SK-N-SH (cell line): ENCODE measurements at regions not wholly inside any gene's neighbourhood (a gene's known extent, or its start where the extent isn't known, plus 50 kb on each side); places are given as distances from the start of the nearest gene placed in this dataset.

Source experiments
- CTCF ChIA-PET: fragments of 300-600, 350-600 bp; formaldehyde crosslinking; extraction: SDS; loops from one replicate; lab custom pipeline; 2021; lab: Yijun Ruan, JAX
- POLR2A ChIA-PET: fragments of 350-600 bp; sonication (Branson Sonifier 250); formaldehyde crosslinking; extraction: SDS; loops from one replicate; lab custom pipeline; 2020; ENCODE audit warnings: antibody characterized with exemption, inconsistent platforms; lab: Yijun Ruan, JAX
- DNase-seq: peaks from one replicate; pipeline ENCODE4 v3.0.0; 2012
- H2AFZ ChIP-seq: fragments of 200-600 bp; sonication (generic); 2 replicates; pipeline ENCODE4 v1.8.1; 2016; ENCODE audit warnings: antibody characterized with exemption, mild to moderate bottlenecking, low read depth
- H3F3A ChIP-seq: fragments of 200-600 bp; sonication (generic); replicated peaks from 2 replicates; pipeline ENCODE3; 2016; ENCODE audit warnings: antibody characterized with exemption, mild to moderate bottlenecking; ENCODE audit not compliant: insufficient read depth
- H3K27ac ChIP-seq, 2 experiments: fragments of 200-500 bp in 1 of 2; fragments of 200-600 bp in 1 of 2; sonication (Bioruptor generic) in 1 of 2; sonication (generic), shearing (Covaris generic) in 1 of 2; 2 replicates each; pipeline versions ENCODE4 v1.5.1 to v1.6.1; 2014 to 2016; ENCODE audit warnings: low read depth in 2 of 2, inconsistent platforms in 1 of 2, low read length in 1 of 2, mild to moderate bottlenecking in 1 of 2, mixed read lengths in 1 of 2
- H3K27me3 ChIP-seq: fragments of 200-600 bp; sonication (generic), shearing (Covaris generic); 2 replicates; pipeline ENCODE4 v1.6.1; 2016; ENCODE audit warnings: mixed run types; ENCODE audit not compliant: insufficient read depth
- H3K36me3 ChIP-seq, 2 experiments: fragments of 200-500 bp in 1 of 2; fragments of 200-600 bp in 1 of 2; sonication (Bioruptor generic) in 1 of 2; sonication (generic) in 1 of 2; replicated peaks in 1 of 2; 2 replicates each; pipeline versions ENCODE3 to v1.5.1; 2014 to 2016; ENCODE audit warnings: low read length in 1 of 2, mild to moderate bottlenecking in 1 of 2; ENCODE audit not compliant: insufficient read depth in 2 of 2, control insufficient read depth in 1 of 2
- H3K4me1 ChIP-seq, 2 experiments: fragments of 200-500 bp in 1 of 2; fragments of 200-600 bp in 1 of 2; sonication (Bioruptor generic) in 1 of 2; sonication (generic), shearing (Covaris generic) in 1 of 2; 2 replicates each; pipeline versions ENCODE4 v1.5.1 to v1.6.1; 2014 to 2016; ENCODE audit warnings: low read depth in 1 of 2, low read length in 1 of 2, mixed run types in 1 of 2; ENCODE audit not compliant: insufficient read depth in 2 of 2, control insufficient read depth in 1 of 2
- H3K4me2 ChIP-seq: fragments of 200-600 bp; sonication (generic), shearing (Covaris generic); 2 replicates; pipeline ENCODE4 v1.6.1; 2017; ENCODE audit warnings: mixed run types
- H3K4me3 ChIP-seq, 2 experiments: fragments of 200-500 bp in 1 of 2; fragments of 200-600 bp in 1 of 2; sonication (Bioruptor generic) in 1 of 2; sonication (generic), shearing (Covaris generic) in 1 of 2; 2 replicates each; pipeline versions ENCODE4 v1.5.1 to v1.8.1; 2014 to 2016; ENCODE audit warnings: low read depth in 2 of 2, inconsistent platforms in 1 of 2, low read length in 1 of 2, mild to moderate bottlenecking in 1 of 2, mixed read lengths in 1 of 2, moderate library complexity in 1 of 2
- H3K79me2 ChIP-seq: fragments of 200-600 bp; sonication (generic); 2 replicates; pipeline ENCODE4 v1.8.1; 2017; ENCODE audit warnings: mild to moderate bottlenecking; ENCODE audit not compliant: insufficient read depth
- H3K9ac ChIP-seq: fragments of 200-600 bp; sonication (generic); 2 replicates; pipeline ENCODE4 v1.6.1; 2017; ENCODE audit warnings: mixed run types
- H3K9me2 ChIP-seq: fragments of 200-600 bp; sonication (generic); 2 replicates; pipeline ENCODE4 v1.6.1; 2017; ENCODE audit warnings: mixed run types
- H3K9me3 ChIP-seq: fragments of 200-600 bp; sonication (generic); 2 replicates; pipeline ENCODE4 v1.6.1; 2017; ENCODE audit warnings: mixed run types, mild to moderate bottlenecking, moderate library complexity
- H4K20me1 ChIP-seq: fragments of 200-600 bp; sonication (generic); 2 replicates; pipeline ENCODE4 v1.6.1; 2017; ENCODE audit warnings: mild to moderate bottlenecking, mixed run types; ENCODE audit not compliant: insufficient read depth
- CHD2 ChIP-seq: fragments of 150-350 bp; IDR thresholded peaks from 2 replicates; pipeline ENCODE4 v1.6.1; 2018; ENCODE audit warnings: low read length; ENCODE audit not compliant: partially characterized antibody
- FOSL2 ChIP-seq: IDR thresholded peaks from 2 replicates; pipeline ENCODE4 v1.4.0; 2012; ENCODE audit warnings: low read depth, mild to moderate bottlenecking, moderate library complexity, borderline replicate concordance
- FOXJ3 ChIP-seq: sonication (generic); formaldehyde crosslinking; IDR thresholded peaks from 2 replicates; pipeline ENCODE4 v1.5.1; 2020; ENCODE audit warnings: mild to moderate bottlenecking, missing genetic modification reagents
- FOXM1 ChIP-seq: IDR thresholded peaks from 2 replicates; pipeline ENCODE4 v1.4.0; 2012; ENCODE audit warnings: low read depth, mild to moderate bottlenecking
- GABPA ChIP-seq: IDR thresholded peaks from 2 replicates; pipeline ENCODE4 v1.4.0; 2012; ENCODE audit warnings: low read depth, mild to moderate bottlenecking
- GATA2 ChIP-seq: sonication (generic); formaldehyde crosslinking; IDR thresholded peaks from 2 replicates; pipeline ENCODE4 v1.5.0; 2020; ENCODE audit warnings: mild to moderate bottlenecking, missing genetic modification reagents
- MEF2A ChIP-seq: IDR thresholded peaks from 2 replicates; pipeline ENCODE4 v1.4.0; 2012; ENCODE audit warnings: low read depth, borderline replicate concordance
- NFIC ChIP-seq: IDR thresholded peaks from 2 replicates; pipeline ENCODE4 v1.4.0; 2012; ENCODE audit warnings: borderline replicate concordance
- NRF1 ChIP-seq: IDR thresholded peaks from 2 replicates; pipeline ENCODE4 v1.6.1; 2012; ENCODE audit warnings: low read depth, mild to moderate bottlenecking, low read length
- POLR2AphosphoS5 ChIP-seq: IDR thresholded peaks from 2 replicates; pipeline ENCODE4 v1.6.1; 2012; ENCODE audit warnings: low read depth, low read length
- RFX5 ChIP-seq: IDR thresholded peaks from 2 replicates; pipeline ENCODE4 v1.6.1; 2012; ENCODE audit warnings: mild to moderate bottlenecking, improper control_type of control experiment, low read length
- RXRA ChIP-seq: IDR thresholded peaks from 2 replicates; pipeline ENCODE4 v1.4.0; 2012; ENCODE audit warnings: low read depth, mild to moderate bottlenecking, borderline replicate concordance
- SMC3 ChIP-seq: IDR thresholded peaks from 2 replicates; pipeline ENCODE4 v1.6.1; 2012; ENCODE audit warnings: low read depth, low read length, improper control_type of control experiment
- WGBS: methylation state at CpG from one replicate; pipeline ENCODE4 v1.1.6; 2017; ENCODE audit warnings: low lambda C conversion rate; 5-methylcytosine and 5-hydroxymethylcytosine counted together
- TF ChIP-seq, protein P1 (sequence below): IDR thresholded peaks from 2 replicates; pipeline ENCODE4 v1.4.0; 2012; ENCODE audit warnings: low read depth, borderline replicate concordance
- TF ChIP-seq, protein P2 (sequence below): IDR thresholded peaks from 2 replicates; pipeline ENCODE4; 2012
- TF ChIP-seq, protein P3 (sequence below): fragments of 150-350 bp; IDR thresholded peaks from 2 replicates; pipeline ENCODE4 v1.6.1; 2016; ENCODE audit warnings: mild to moderate bottlenecking, low read depth, low read length
- TF ChIP-seq, protein P4 (sequence below): IDR thresholded peaks from 2 replicates; pipeline ENCODE4 v1.4.0; 2012; ENCODE audit warnings: low read depth, borderline replicate concordance
- TF ChIP-seq, protein P5 (sequence below): IDR thresholded peaks from 2 replicates; pipeline ENCODE4 v1.6.1; 2012; ENCODE audit warnings: mild to moderate bottlenecking, low read depth, low read length, moderate library complexity
- TF ChIP-seq, protein P6 (sequence below): fragments of 150-350 bp; IDR thresholded peaks from 2 replicates; pipeline ENCODE4 v1.6.1; 2017; ENCODE audit warnings: antibody characterized with exemption, low read length, low read depth, borderline replicate concordance

DNA sequence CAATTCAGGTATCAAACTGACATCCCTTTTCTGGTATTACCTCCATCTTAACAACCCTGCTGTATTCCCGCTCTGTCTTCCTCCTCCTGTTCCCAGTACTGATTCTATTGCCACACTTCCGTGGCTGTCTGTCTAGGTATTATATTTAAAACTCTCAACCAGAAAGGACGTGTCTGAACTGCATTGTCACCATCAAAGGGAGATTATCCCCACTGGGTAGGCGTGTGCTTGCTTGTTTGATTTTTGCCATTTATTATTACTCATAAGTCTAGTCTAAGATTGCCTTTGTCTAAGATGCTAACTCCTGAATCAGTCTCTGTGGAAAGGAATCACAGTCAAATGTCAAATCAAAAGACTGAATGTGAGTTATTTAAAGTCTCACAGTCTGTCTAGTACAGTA, 650.1 kb downstream of the KCNT2 start:
- no peaks in the 10 kb centered on the region for H4K20me1 ChIP-seq
- no peaks in the 10 kb centered on the region; a peak in 1 of 4 replicates for H3K4me1 ChIP-seq
- H3K4me3 ChIP-seq: no peak overlapping the region
- DNase-seq: no peak
- no peak overlapping the region for H3K9ac ChIP-seq
- H3F3A ChIP-seq: no peaks in the 10 kb centered on the region
- no peak overlapping the region for H3K4me2 ChIP-seq
- TF ChIP-seq FOXJ3 (CRISPR knock-in tag): no peak
- no peak for TF ChIP-seq CHD2
- TF ChIP-seq SMC3: no peak
- TF ChIP-seq, protein P1, sequence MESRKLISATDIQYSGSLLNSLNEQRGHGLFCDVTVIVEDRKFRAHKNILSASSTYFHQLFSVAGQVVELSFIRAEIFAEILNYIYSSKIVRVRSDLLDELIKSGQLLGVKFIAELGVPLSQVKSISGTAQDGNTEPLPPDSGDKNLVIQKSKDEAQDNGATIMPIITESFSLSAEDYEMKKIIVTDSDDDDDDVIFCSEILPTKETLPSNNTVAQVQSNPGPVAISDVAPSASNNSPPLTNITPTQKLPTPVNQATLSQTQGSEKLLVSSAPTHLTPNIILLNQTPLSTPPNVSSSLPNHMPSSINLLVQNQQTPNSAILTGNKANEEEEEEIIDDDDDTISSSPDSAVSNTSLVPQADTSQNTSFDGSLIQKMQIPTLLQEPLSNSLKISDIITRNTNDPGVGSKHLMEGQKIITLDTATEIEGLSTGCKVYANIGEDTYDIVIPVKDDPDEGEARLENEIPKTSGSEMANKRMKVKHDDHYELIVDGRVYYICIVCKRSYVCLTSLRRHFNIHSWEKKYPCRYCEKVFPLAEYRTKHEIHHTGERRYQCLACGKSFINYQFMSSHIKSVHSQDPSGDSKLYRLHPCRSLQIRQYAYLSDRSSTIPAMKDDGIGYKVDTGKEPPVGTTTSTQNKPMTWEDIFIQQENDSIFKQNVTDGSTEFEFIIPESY: no peak
- TF ChIP-seq GABPA: no peak
- no peak for TF ChIP-seq NRF1
- ChIA-PET POLR2A (no interaction called here), CTCF (no interaction called here)
- H3K79me2 ChIP-seq: no peaks in the 10 kb centered on the region
- H3K9me3 ChIP-seq: no peaks in the 10 kb centered on the region
- H3K27me3 ChIP-seq: no peaks in the 10 kb centered on the region
- H3K27ac ChIP-seq: no peak overlapping the region
- H3K36me3 ChIP-seq: no peaks in the 10 kb centered on the region
- H3K9me2 ChIP-seq: no peaks in the 10 kb centered on the region
- no peak overlapping the region for H2AFZ ChIP-seq
- WGBS: 52% methylated on average over 4 of the region's 4 CpGs

DNA sequence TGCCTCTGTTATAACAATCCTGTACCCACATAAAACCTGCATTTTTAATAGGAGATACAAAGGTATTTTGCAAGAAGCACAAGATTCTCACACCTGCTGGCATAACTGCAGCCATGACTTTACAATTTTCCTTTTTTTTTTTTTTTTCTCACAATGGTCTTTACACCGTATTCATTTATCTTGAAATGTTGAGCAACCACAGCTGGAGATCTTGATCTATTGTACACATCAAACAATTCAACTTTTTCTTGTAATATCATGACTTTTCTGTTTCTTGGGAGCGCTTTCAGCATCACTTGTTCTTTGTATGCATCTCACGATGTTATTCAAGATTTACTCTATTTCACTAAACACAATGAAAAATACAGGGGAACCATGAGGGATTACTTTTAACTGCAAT, 651.4 kb downstream of the KCNT2 start:
- Histone ChIP-seq H3K36me3 (no peaks in the 10 kb centered on the region), H3K9me2 (no peaks in the 10 kb centered on the region), H3K79me2 (no peaks in the 10 kb centered on the region), H3K9me3 (no peaks in the 10 kb centered on the region), H4K20me1 (no peaks in the 10 kb centered on the region), H3K9ac (no peak overlapping the region), H3F3A (no peaks in the 10 kb centered on the region), H3K4me2 (no peak overlapping the region), H3K4me1 (no peaks in the 10 kb centered on the region; a peak in 1 of 4 replicates), H3K27ac (no peak overlapping the region), H3K4me3 (no peak overlapping the region), H2AFZ (no peak overlapping the region), H3K27me3 (no peaks in the 10 kb centered on the region)
- ChIA-PET CTCF (interaction anchor here (0.6 kb wide), 1 partner anchor 55 kb away, joined by 3 read pairs; no protein-coding TSS in a partner anchor), POLR2A (no interaction called here)
- 76% methylated on average over 3 of the region's 3 CpGs for WGBS
- no peak for DNase-seq
- TF ChIP-seq RXRA (no peak), RFX5 (no peak), GABPA (no peak), MEF2A (no peak), GATA2 (CRISPR knock-in tag) (no peak), NFIC (no peak), NRF1 (no peak), POLR2AphosphoS5 (no peak), CHD2 (no peak), FOSL2 (no peak), FOXM1 (no peak)
- TF ChIP-seq, protein P2, sequence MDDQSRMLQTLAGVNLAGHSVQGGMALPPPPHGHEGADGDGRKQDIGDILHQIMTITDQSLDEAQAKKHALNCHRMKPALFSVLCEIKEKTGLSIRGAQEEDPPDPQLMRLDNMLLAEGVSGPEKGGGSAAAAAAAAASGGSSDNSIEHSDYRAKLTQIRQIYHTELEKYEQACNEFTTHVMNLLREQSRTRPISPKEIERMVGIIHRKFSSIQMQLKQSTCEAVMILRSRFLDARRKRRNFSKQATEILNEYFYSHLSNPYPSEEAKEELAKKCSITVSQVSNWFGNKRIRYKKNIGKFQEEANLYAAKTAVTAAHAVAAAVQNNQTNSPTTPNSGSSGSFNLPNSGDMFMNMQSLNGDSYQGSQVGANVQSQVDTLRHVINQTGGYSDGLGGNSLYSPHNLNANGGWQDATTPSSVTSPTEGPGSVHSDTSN: no peak
- TF ChIP-seq, protein P3, sequence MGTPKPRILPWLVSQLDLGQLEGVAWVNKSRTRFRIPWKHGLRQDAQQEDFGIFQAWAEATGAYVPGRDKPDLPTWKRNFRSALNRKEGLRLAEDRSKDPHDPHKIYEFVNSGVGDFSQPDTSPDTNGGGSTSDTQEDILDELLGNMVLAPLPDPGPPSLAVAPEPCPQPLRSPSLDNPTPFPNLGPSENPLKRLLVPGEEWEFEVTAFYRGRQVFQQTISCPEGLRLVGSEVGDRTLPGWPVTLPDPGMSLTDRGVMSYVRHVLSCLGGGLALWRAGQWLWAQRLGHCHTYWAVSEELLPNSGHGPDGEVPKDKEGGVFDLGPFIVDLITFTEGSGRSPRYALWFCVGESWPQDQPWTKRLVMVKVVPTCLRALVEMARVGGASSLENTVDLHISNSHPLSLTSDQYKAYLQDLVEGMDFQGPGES: no peak
- TF ChIP-seq, protein P4, sequence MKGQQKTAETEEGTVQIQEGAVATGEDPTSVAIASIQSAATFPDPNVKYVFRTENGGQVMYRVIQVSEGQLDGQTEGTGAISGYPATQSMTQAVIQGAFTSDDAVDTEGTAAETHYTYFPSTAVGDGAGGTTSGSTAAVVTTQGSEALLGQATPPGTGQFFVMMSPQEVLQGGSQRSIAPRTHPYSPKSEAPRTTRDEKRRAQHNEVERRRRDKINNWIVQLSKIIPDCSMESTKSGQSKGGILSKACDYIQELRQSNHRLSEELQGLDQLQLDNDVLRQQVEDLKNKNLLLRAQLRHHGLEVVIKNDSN: no peak
- TF ChIP-seq, protein P5, sequence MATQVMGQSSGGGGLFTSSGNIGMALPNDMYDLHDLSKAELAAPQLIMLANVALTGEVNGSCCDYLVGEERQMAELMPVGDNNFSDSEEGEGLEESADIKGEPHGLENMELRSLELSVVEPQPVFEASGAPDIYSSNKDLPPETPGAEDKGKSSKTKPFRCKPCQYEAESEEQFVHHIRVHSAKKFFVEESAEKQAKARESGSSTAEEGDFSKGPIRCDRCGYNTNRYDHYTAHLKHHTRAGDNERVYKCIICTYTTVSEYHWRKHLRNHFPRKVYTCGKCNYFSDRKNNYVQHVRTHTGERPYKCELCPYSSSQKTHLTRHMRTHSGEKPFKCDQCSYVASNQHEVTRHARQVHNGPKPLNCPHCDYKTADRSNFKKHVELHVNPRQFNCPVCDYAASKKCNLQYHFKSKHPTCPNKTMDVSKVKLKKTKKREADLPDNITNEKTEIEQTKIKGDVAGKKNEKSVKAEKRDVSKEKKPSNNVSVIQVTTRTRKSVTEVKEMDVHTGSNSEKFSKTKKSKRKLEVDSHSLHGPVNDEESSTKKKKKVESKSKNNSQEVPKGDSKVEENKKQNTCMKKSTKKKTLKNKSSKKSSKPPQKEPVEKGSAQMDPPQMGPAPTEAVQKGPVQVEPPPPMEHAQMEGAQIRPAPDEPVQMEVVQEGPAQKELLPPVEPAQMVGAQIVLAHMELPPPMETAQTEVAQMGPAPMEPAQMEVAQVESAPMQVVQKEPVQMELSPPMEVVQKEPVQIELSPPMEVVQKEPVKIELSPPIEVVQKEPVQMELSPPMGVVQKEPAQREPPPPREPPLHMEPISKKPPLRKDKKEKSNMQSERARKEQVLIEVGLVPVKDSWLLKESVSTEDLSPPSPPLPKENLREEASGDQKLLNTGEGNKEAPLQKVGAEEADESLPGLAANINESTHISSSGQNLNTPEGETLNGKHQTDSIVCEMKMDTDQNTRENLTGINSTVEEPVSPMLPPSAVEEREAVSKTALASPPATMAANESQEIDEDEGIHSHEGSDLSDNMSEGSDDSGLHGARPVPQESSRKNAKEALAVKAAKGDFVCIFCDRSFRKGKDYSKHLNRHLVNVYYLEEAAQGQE: no peak
- TF ChIP-seq, protein P6, sequence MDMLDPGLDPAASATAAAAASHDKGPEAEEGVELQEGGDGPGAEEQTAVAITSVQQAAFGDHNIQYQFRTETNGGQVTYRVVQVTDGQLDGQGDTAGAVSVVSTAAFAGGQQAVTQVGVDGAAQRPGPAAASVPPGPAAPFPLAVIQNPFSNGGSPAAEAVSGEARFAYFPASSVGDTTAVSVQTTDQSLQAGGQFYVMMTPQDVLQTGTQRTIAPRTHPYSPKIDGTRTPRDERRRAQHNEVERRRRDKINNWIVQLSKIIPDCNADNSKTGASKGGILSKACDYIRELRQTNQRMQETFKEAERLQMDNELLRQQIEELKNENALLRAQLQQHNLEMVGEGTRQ: no peak
